NB4 (cell line): ENCODE measurements at regions not wholly inside any gene's neighbourhood (a gene's known extent, or its start where the extent isn't known, plus 50 kb on each side); places are given as distances from the start of the nearest gene placed in this dataset.
A peak's percentile ranks its signal among the peaks of the same experiment; 100 is the strongest.

ENCODE experiments used
- DNase-seq: peaks from one replicate; pipeline ENCODE4 v3.0.0; 2010; ENCODE audit warnings: low read depth
- H3K4me3 ChIP-seq: one replicate; pipeline ENCODE4 v1.5.1; 2011; ENCODE audit warnings: mild to moderate bottlenecking, low read depth, low read length, moderate library complexity
- MYC ChIP-seq: IDR thresholded peaks from 2 replicates; pipeline ENCODE4 v1.6.1; 2011; ENCODE audit warnings: low read depth, low read length
- POLR2A ChIP-seq: IDR thresholded peaks from 2 replicates; pipeline ENCODE4 v1.6.1; 2011; ENCODE audit warnings: mild to moderate bottlenecking; ENCODE audit not compliant: insufficient read length; ENCODE audit errors: extremely low read depth
- TF ChIP-seq, protein P1 (sequence below): IDR thresholded peaks from 2 replicates; pipeline ENCODE4 v1.6.1; 2011; ENCODE audit warnings: low read depth, low read length
- TF ChIP-seq, protein P2 (sequence below): IDR thresholded peaks from one replicate; pipeline ENCODE4 v1.5.1; 2012; ENCODE audit warnings: low read depth, low read length

GRCh38 chrX:872090-872489 lies 241.5 kb downstream of the SHOX start:
- no peak for DNase-seq
- TF ChIP-seq MYC (no peak), POLR2A (no peak)
- TF ChIP-seq, protein P1, sequence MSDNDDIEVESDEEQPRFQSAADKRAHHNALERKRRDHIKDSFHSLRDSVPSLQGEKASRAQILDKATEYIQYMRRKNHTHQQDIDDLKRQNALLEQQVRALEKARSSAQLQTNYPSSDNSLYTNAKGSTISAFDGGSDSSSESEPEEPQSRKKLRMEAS: no peak
- TF ChIP-seq, protein P2, sequence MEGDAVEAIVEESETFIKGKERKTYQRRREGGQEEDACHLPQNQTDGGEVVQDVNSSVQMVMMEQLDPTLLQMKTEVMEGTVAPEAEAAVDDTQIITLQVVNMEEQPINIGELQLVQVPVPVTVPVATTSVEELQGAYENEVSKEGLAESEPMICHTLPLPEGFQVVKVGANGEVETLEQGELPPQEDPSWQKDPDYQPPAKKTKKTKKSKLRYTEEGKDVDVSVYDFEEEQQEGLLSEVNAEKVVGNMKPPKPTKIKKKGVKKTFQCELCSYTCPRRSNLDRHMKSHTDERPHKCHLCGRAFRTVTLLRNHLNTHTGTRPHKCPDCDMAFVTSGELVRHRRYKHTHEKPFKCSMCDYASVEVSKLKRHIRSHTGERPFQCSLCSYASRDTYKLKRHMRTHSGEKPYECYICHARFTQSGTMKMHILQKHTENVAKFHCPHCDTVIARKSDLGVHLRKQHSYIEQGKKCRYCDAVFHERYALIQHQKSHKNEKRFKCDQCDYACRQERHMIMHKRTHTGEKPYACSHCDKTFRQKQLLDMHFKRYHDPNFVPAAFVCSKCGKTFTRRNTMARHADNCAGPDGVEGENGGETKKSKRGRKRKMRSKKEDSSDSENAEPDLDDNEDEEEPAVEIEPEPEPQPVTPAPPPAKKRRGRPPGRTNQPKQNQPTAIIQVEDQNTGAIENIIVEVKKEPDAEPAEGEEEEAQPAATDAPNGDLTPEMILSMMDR: no peak

GRCh38 chrX:871626-872025 lies 241.0 kb downstream of the SHOX start:
- H3K4me3 ChIP-seq: no peak overlapping the region
- no peak for DNase-seq
- TF ChIP-seq MYC (no peak), POLR2A (no peak)
- TF ChIP-seq, protein P1: no peak
- TF ChIP-seq, protein P2: no peak

More at GRCh38 chrX:872090-872489, 241.5 kb downstream of the SHOX start:
- no peak overlapping the region for H3K4me3 ChIP-seq

DNA sequence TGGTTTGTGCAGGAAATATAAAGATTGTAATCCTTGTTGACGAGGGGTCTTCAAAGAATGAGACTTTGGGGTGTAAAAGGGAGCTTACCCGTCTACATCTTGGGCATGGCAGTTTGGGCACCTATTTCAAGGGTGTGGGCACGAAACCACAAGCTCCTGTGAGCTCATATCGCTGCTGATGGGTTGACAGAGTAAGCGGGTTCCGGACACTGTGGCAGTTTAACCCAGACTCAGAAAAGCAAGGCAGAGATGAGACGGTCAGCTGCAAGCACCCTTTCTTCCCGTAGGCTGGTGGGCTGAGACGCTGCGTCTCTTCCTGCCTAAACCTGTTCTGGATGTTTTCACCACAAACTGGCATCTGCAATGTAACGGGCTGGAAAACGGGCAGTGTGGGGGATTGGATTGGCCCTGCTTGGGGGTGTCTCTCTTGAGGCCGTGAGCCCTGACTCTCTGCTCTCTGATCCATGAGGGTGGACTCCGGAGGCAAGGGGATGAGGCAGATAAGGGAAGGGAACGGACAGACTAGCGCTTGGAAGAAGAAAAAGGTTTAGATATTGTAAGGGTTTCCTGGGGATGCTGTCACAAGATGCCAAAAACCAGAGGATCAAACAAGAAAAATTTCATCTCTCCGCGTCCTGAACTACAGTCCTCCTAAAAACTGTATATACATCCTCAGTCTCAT lies 237.5 kb downstream of the SHOX start:
- peak; percentile 31 for DNase-seq
- TF ChIP-seq, protein P1: no peak
- TF ChIP-seq MYC (no peak), POLR2A (no peak)
- TF ChIP-seq, protein P2: no peak
- H3K4me3 ChIP-seq: no peak overlapping the region

- DNase-seq: no peak
- H3K4me3 ChIP-seq: no peak overlapping the region
- TF ChIP-seq, protein P1: no peak
- TF ChIP-seq POLR2A (no peak), MYC (no peak)
- TF ChIP-seq, protein P2: no peak
These were observed 236.9 kb downstream of the SHOX start for GRCh38 chrX:867502-867901.

DNA sequence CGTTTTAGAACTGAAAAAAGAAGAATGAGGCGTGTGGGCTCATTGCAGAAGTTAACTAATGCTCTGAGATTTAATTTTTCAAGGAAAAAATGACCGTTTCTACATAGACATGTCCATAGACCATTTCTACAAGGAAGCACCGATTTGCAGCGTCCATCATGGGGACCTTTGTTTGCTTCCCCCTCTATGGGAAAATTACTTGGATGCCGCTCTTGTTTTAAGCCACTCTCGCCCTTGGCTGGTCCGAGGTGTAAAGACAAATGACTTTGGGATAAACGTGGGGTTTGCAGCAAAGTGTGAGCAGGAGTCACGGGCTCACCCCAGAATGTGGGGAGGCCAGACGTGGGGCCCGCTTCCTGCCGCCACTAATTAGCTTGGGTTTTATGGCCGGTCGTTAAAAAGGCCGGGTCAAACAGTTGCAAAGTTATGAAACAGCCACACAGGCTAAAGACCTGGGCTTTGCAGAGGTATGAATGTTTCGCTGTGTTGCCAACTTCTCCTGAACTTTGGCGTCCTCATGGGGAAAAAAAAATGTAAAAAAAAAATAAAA lies 235.9 kb downstream of the SHOX start:
- DNase-seq: peak; percentile 71
- TF ChIP-seq, protein P1: no peak; the same call in 1 of the 2 replicates
- TF ChIP-seq POLR2A (no peak), MYC (0 out of 2 replicates have a peak, but pooled peaks have one; percentile 20)
- TF ChIP-seq, protein P2: no peak
- no peak overlapping the region for H3K4me3 ChIP-seq
